Breast epithelium (tissue), 3 donors: ENCODE measurements at regions not wholly inside any gene's neighbourhood (a gene's known extent, or its start where the extent isn't known, plus 50 kb on each side); places are given as distances from the start of the nearest gene placed in this dataset.

Source experiments
- POLR2AphosphoS5 ChIP-seq, 3 donors: sonication (generic); formaldehyde crosslinking; IDR thresholded peaks; one replicate each; pipeline ENCODE4 v1.6.1; 2017; ENCODE audit warnings: antibody characterized with exemption in 3 of 3
- TF ChIP-seq, protein P1 (sequence below), 3 donors: fragments of 450-650 bp; IDR thresholded peaks; one replicate each; pipeline ENCODE4 v1.5.1; 2016 to 2017; ENCODE audit warnings: antibody characterized with exemption in 3 of 3, mild to moderate bottlenecking in 3 of 3, moderate library complexity in 3 of 3

DNA sequence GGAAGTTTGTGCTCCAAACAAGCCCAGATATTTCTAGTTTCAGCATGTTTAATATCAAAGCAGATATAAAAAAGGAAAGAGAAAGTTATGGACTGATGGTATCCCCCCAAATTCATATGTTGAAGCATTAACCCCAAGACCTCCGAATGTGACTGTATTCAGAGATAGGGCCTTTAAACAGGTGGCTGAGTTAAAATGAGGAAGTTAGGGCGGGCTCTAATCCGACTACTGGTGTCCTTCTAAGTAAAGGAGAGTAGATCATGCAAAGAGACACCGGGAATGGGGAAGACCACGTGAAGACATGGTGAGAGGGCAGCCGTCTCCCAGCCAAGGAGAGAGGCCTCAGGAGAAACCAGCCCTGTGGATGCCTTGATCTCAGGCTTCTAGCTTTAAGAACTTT, 324.1 kb upstream of the KIF2A start:
- no peak for TF ChIP-seq POLR2AphosphoS5 (IDR thresholded peaks at IDR 0.05)
- TF ChIP-seq, protein P1, sequence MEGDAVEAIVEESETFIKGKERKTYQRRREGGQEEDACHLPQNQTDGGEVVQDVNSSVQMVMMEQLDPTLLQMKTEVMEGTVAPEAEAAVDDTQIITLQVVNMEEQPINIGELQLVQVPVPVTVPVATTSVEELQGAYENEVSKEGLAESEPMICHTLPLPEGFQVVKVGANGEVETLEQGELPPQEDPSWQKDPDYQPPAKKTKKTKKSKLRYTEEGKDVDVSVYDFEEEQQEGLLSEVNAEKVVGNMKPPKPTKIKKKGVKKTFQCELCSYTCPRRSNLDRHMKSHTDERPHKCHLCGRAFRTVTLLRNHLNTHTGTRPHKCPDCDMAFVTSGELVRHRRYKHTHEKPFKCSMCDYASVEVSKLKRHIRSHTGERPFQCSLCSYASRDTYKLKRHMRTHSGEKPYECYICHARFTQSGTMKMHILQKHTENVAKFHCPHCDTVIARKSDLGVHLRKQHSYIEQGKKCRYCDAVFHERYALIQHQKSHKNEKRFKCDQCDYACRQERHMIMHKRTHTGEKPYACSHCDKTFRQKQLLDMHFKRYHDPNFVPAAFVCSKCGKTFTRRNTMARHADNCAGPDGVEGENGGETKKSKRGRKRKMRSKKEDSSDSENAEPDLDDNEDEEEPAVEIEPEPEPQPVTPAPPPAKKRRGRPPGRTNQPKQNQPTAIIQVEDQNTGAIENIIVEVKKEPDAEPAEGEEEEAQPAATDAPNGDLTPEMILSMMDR (IDR thresholded peaks at IDR 0.05), result no peak
